Upper lobe of right lung (tissue), 1 donor: ENCODE measurements at regions not wholly inside any gene's neighbourhood (a gene's known extent, or its start where the extent isn't known, plus 50 kb on each side); places are given as distances from the start of the nearest gene placed in this dataset.
A peak's percentile ranks its signal among the peaks of the same experiment; 100 is the strongest.

ENCODE experiments used
- ATAC-seq: fragments of 200-7000 bp; cut with Tn5 transposase; one replicate; pipeline ENCODE4 v1.9.1; 2020; ENCODE audit warnings: mild to moderate bottlenecking, moderate library complexity
- DNase-seq: peaks from one replicate; pipeline ENCODE4 v3.0.0-alpha.2; 2020
- H3K27ac ChIP-seq: fragments of 200-600 bp; one replicate; pipeline ENCODE4 v1.8.0; 2022
- H3K27me3 ChIP-seq: fragments of 200-600 bp; one replicate; pipeline ENCODE4 v1.8.0; 2022; ENCODE audit warnings: mild to moderate bottlenecking
- H3K36me3 ChIP-seq: fragments of 200-600 bp; one replicate; pipeline ENCODE4 v1.8.0; 2022
- H3K4me1 ChIP-seq: fragments of 200-600 bp; one replicate; pipeline ENCODE4 v1.8.0; 2022
- H3K4me3 ChIP-seq: fragments of 200-600 bp; one replicate; pipeline ENCODE4 v1.8.0; 2022; ENCODE audit warnings: mild to moderate bottlenecking
- H3K9me3 ChIP-seq: fragments of 200-600 bp; one replicate; pipeline ENCODE4 v1.8.0; 2022
- intact Hi-C: fragments of 100-400 bp; cut with DNase I; formaldehyde crosslinking; loops from one replicate; pipeline ENCODE4 v1.11.0; 2022
- TF ChIP-seq, protein P1 (sequence below): fragments of 200-600 bp; IDR thresholded peaks from one replicate; pipeline ENCODE4 v1.8.0; 2022; ENCODE audit warnings: antibody characterized with exemption
- donor health status: DM: no; HTN: yes; CAD: no; lungs with severe emphysema.

DNA sequence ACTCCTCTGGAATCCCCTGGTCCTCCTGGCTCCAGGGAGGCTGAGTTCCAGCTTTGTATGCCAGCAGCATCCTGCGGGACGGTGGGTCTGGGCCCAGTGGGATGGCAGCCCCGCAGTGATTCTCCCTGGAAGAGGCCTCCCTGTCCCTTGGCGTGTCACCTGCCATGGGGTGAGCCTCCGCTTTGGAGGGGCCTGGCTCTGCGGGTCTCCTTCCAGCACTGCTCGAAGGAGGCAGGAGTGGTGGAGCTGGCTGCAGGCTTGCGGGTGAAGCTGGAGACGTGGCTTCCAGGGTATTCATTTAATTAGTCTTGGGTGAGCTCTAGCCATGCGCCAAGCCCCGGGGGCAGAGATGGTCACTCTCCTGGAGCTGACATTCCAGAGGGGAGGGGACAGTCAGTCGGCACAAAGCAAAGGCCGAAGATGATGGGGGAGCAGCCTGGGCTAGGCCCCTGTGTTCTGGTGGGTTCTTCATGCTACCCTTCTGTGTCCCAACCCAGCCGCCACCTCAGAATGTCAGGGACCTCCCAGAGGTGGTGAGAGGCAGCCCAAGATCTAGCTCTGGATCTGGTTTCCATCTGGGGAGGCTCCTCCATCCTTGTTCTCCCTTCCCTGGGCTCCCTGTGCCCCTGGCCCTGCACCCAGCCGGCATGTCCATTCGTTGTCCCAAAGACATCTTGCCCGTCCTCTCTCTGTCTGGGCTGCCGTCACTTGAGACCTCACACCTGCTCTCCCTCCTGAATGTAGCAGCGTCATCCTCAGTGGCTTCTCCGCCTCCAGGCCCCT lies 1332.5 kb downstream of the BRD1 start:
- no peak for ATAC-seq
- Histone ChIP-seq H3K27ac (no peak overlapping the region), H3K4me1 (no peaks in the 10 kb centered on the region), H3K27me3 (peaks cover 16% of the 10 kb centered on the region), H3K4me3 (no peak overlapping the region), H3K9me3 (no peaks in the 10 kb centered on the region), H3K36me3 (no peaks in the 10 kb centered on the region)
- peak; percentile 61 for DNase-seq
- TF ChIP-seq, protein P1, sequence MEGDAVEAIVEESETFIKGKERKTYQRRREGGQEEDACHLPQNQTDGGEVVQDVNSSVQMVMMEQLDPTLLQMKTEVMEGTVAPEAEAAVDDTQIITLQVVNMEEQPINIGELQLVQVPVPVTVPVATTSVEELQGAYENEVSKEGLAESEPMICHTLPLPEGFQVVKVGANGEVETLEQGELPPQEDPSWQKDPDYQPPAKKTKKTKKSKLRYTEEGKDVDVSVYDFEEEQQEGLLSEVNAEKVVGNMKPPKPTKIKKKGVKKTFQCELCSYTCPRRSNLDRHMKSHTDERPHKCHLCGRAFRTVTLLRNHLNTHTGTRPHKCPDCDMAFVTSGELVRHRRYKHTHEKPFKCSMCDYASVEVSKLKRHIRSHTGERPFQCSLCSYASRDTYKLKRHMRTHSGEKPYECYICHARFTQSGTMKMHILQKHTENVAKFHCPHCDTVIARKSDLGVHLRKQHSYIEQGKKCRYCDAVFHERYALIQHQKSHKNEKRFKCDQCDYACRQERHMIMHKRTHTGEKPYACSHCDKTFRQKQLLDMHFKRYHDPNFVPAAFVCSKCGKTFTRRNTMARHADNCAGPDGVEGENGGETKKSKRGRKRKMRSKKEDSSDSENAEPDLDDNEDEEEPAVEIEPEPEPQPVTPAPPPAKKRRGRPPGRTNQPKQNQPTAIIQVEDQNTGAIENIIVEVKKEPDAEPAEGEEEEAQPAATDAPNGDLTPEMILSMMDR, result no peak
- intact Hi-C loops, result no loop called here

GRCh38 chr22:48494256-48494967 lies 1333.3 kb downstream of the BRD1 start:
- H3K27ac ChIP-seq, result no peak overlapping the region
- no peaks in the 10 kb centered on the region for H3K9me3 ChIP-seq
- ATAC-seq (no peak), DNase-seq (peak; percentile 40)
- H3K4me3 ChIP-seq, result no peak overlapping the region
- H3K27me3 ChIP-seq, result peaks cover 22% of the 10 kb centered on the region
- TF ChIP-seq, protein P1, result no peak
- intact Hi-C loops, result no loop called here
- no peaks in the 10 kb centered on the region for H3K4me1 ChIP-seq
- no peaks in the 10 kb centered on the region for H3K36me3 ChIP-seq

- no peak overlapping the region for H3K27ac ChIP-seq
- no peak overlapping the region for H3K4me3 ChIP-seq
- H3K9me3 ChIP-seq, result no peaks in the 10 kb centered on the region
- H3K27me3 ChIP-seq, result peaks cover 25% of the 10 kb centered on the region
- TF ChIP-seq, protein P1, result no peak
- DNase-seq (peak; percentile 41), ATAC-seq (no peak)
- H3K4me1 ChIP-seq, result no peaks in the 10 kb centered on the region
- intact Hi-C loops, result no loop called here
- no peaks in the 10 kb centered on the region for H3K36me3 ChIP-seq
Measured at GRCh38 chr22:48493733-48494132, 1333.9 kb downstream of the BRD1 start.

- no peaks in the 10 kb centered on the region for H3K36me3 ChIP-seq
- ATAC-seq (peak; percentile 77), DNase-seq (peak; percentile 73)
- TF ChIP-seq, protein P1, result peak; percentile 77
- H3K27ac ChIP-seq, result no peak overlapping the region
- H3K9me3 ChIP-seq, result no peaks in the 10 kb centered on the region
- no peaks in the 10 kb centered on the region for H3K4me1 ChIP-seq
- H3K27me3 ChIP-seq, result peaks cover 36% of the 10 kb centered on the region
- no peak overlapping the region for H3K4me3 ChIP-seq
- intact Hi-C loops, result no loop called here
Measured at GRCh38 chr22:48492366-48493320, 1335.0 kb downstream of the BRD1 start.

DNA sequence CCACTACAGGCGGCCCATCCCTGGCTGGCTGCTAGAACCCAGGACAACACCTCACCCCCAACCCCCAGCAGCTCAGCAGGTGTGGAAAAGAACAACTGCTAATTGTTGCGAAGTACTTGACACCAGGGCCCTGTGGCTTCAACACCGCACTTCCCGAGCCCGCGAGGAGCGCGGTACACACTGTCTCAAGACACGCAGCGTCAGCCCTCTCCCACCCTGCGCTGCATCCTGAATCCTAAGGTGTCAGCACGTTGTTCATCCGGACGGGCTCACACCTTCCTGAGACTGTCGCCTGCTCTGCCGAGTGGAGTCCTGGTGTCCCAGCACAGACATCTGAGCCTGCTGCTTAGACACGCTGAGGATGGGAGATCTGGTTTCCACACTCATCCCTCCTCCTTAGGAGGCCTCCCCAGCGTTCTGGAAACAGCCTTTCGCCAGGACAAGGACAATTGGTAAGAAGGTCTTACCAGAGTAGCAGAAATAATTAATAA lies 1336.2 kb downstream of the BRD1 start:
- peaks cover 46% of the 10 kb centered on the region for H3K27me3 ChIP-seq

More for the DNA sequence above, 1336.2 kb downstream of the BRD1 start:
- H3K4me1 ChIP-seq, result no peaks in the 10 kb centered on the region
- ATAC-seq (no peak), DNase-seq (peak; percentile 58)
- H3K9me3 ChIP-seq, result no peaks in the 10 kb centered on the region
- intact Hi-C loops, result no loop called here
- TF ChIP-seq, protein P1, result no peak
- H3K27ac ChIP-seq, result no peak overlapping the region
- no peaks in the 10 kb centered on the region for H3K36me3 ChIP-seq
- H3K4me3 ChIP-seq, result no peak overlapping the region
